Neural cell (in vitro differentiated cells): ENCODE measurements at regions not wholly inside any gene's neighbourhood (a gene's known extent, or its start where the extent isn't known, plus 50 kb on each side); places are given as distances from the start of the nearest gene placed in this dataset.

Experiments
- H2AFZ ChIP-seq: fragments of 200-600, 300-800 bp; sonication (generic), shearing (Covaris generic); 2 replicates; pipeline ENCODE4 v1.6.0; 2014; ENCODE audit warnings: low read depth, mild to moderate bottlenecking, antibody characterized with exemption, low read length, moderate library complexity
- H3F3A ChIP-seq: fragments of 200-600 bp; shearing (Covaris generic); 2 replicates; pipeline ENCODE4 v1.6.1; 2016; ENCODE audit warnings: mild to moderate bottlenecking, moderate library complexity, mixed read lengths, antibody characterized with exemption, low read length; ENCODE audit not compliant: insufficient read depth, poor library complexity, severe bottlenecking
- H3K27ac ChIP-seq: fragments of 200-600, 300-800 bp; sonication (generic), shearing (Covaris generic); 2 replicates; pipeline ENCODE4 v1.5.1; 2014; ENCODE audit warnings: mild to moderate bottlenecking, low read length, moderate library complexity
- H3K27me3 ChIP-seq: fragments of 300-800, 200-600 bp; sonication (generic), shearing (Covaris generic); 2 replicates; pipeline ENCODE4 v1.6.0; 2014; ENCODE audit warnings: mild to moderate bottlenecking, low read depth, low read length, moderate library complexity; ENCODE audit not compliant: insufficient read depth
- H3K36me3 ChIP-seq: fragments of 300-800, 200-600 bp; sonication (generic), shearing (Covaris generic); 2 replicates; pipeline ENCODE4 v1.5.1; 2014; ENCODE audit warnings: mild to moderate bottlenecking, antibody characterized with exemption, low read length, moderate library complexity; ENCODE audit not compliant: insufficient read depth
- H3K4me2 ChIP-seq: fragments of 300-800, 200-600 bp; sonication (generic), shearing (Covaris generic); 2 replicates; pipeline ENCODE4 v1.6.0; 2014; ENCODE audit warnings: mild to moderate bottlenecking, low read length
- H3K4me3 ChIP-seq: fragments of 300-800, 200-600 bp; sonication (generic), shearing (Covaris generic); 2 replicates; pipeline ENCODE4 v1.5.1; 2014; ENCODE audit warnings: mild to moderate bottlenecking, low read length, moderate library complexity
- H3K79me2 ChIP-seq: fragments of 200-600 bp; shearing (Covaris generic); replicated peaks from 2 replicates; pipeline ENCODE4 v1.6.0; 2014; ENCODE audit warnings: mild to moderate bottlenecking, low read length, moderate library complexity; ENCODE audit not compliant: insufficient read depth
- H3K9ac ChIP-seq: fragments of 300-800, 200-600 bp; sonication (generic), shearing (Covaris generic); 2 replicates; pipeline ENCODE4 v1.6.1; 2016; ENCODE audit warnings: mild to moderate bottlenecking, low read length, mixed read lengths
- H3K9me2 ChIP-seq: fragments of 200-600 bp; shearing (Covaris generic); 2 replicates; pipeline ENCODE4 v1.6.1; 2016; ENCODE audit warnings: mild to moderate bottlenecking, low read length, mixed read lengths; ENCODE audit not compliant: insufficient read depth
- H3K9me3 ChIP-seq: fragments of 200-600, 300-800 bp; sonication (generic), shearing (Covaris generic); 2 replicates; pipeline ENCODE4 v1.6.1; 2016; ENCODE audit warnings: mild to moderate bottlenecking, mixed run types, low read length, moderate library complexity, mixed read lengths
- H4K20me1 ChIP-seq: fragments of 200-600 bp; shearing (Covaris generic); 2 replicates; pipeline ENCODE4 v1.6.1; 2016; ENCODE audit warnings: mild to moderate bottlenecking, mixed run types; ENCODE audit not compliant: insufficient read depth
- EP300 ChIP-seq: fragments of 450-650 bp; conservative IDR thresholded peaks from 2 replicates; pipeline ENCODE4 v1.6.1; 2014; ENCODE audit warnings: antibody characterized with exemption, mild to moderate bottlenecking, moderate library complexity; ENCODE audit not compliant: poor library complexity, severe bottlenecking
- EZH2 ChIP-seq: fragments of 200-600, 300-800 bp; shearing (Covaris generic), sonication (generic); IDR thresholded peaks from 2 replicates; pipeline ENCODE4 v1.6.1; 2014; ENCODE audit warnings: antibody characterized with exemption, low read length, borderline replicate concordance, mild to moderate bottlenecking; ENCODE audit not compliant: insufficient read depth, poor library complexity, severe bottlenecking
- MXI1 ChIP-seq: fragments of 450-650 bp; conservative IDR thresholded peaks from 2 replicates; pipeline ENCODE4 v1.6.1; 2014; ENCODE audit warnings: antibody characterized with exemption, mild to moderate bottlenecking; ENCODE audit not compliant: poor library complexity, severe bottlenecking
- POLR2AphosphoS5 ChIP-seq: IDR thresholded peaks from 2 replicates; pipeline ENCODE4 v1.6.1; 2012
- RAD21 ChIP-seq: fragments of 450-650 bp; conservative IDR thresholded peaks from 2 replicates; pipeline ENCODE4 v1.6.1; 2014; ENCODE audit warnings: antibody characterized with exemption, mild to moderate bottlenecking, moderate library complexity
- SMC3 ChIP-seq: fragments of 450-650 bp; conservative IDR thresholded peaks from 2 replicates; pipeline ENCODE4 v1.6.1; 2014; ENCODE audit warnings: antibody characterized with exemption, mild to moderate bottlenecking, moderate library complexity; ENCODE audit not compliant: poor library complexity
- TAF1 ChIP-seq: IDR thresholded peaks from 2 replicates; pipeline ENCODE4 v1.6.1; 2012; ENCODE audit warnings: low read depth
- TF ChIP-seq, protein P1 (sequence below): fragments of 450-650 bp; IDR thresholded peaks from 2 replicates; pipeline ENCODE4 v1.5.1; 2014; ENCODE audit warnings: antibody characterized with exemption, mild to moderate bottlenecking, moderate library complexity; ENCODE audit not compliant: poor library complexity, severe bottlenecking
- TF ChIP-seq, protein P2 (sequence below): IDR thresholded peaks from 2 replicates; pipeline ENCODE4 v1.6.1; 2012; ENCODE audit warnings: borderline replicate concordance

DNA sequence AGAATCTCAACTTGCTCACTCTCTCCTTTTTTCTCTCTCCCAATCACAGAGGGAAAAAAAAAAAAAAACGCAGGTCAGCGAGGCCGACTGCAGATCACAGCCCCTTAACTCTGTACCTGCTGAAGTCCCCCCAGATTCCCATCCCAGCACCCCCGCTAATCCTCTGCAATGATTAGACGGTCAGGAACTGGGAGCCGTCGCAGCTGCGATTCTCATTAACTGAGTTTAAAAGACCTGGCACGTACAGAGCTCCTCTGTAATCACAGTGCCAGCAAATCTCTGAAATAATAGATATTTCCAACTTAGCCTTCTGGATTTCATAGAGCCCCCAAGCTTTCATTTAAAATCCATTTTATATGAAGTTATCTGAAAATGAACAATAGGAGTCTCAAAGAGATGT lies 84.4 kb downstream of the ANKRD60 start:
- Histone ChIP-seq H2AFZ (no peak overlapping the region), H3K27ac (no peak overlapping the region), H3K79me2 (no peaks in the 10 kb centered on the region), H3K36me3 (no peaks in the 10 kb centered on the region), H3K4me3 (no peak overlapping the region), H3K4me2 (no peak overlapping the region), H3K9ac (no peak overlapping the region), H3K9me3 (no peaks in the 10 kb centered on the region), H4K20me1 (no peaks in the 10 kb centered on the region), H3K9me2 (no peaks in the 10 kb centered on the region), H3F3A (no peaks in the 10 kb centered on the region), H3K27me3 (no peaks in the 10 kb centered on the region)
- no peak for TF ChIP-seq EZH2

DNA sequence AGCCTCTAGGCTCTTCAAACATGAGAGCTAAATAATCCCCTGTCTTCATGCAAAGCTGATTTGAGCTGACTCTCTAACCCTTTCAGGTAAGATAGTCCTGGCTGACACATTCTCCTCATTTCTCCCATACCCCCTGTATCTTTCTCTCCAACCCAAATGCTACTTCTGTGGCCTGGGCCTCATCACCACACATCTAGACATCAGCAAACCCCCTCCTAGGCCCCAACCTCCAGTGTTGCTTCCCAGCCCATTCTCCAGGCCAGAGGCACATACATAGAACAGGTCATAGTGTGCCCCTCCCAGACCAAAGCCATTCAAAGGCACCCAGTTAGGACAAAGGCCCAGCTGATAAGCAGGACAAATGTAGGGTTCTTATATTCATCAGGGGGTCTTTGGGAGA lies 84.9 kb downstream of the ANKRD60 start:
- Histone ChIP-seq H3K4me2 (no peak overlapping the region), H3K9ac (no peak overlapping the region), H3K79me2 (no peaks in the 10 kb centered on the region), H3K9me2 (no peaks in the 10 kb centered on the region), H2AFZ (no peak overlapping the region), H3K27ac (no peak overlapping the region), H3K4me3 (no peak overlapping the region), H4K20me1 (no peaks in the 10 kb centered on the region), H3F3A (no peaks in the 10 kb centered on the region), H3K27me3 (no peaks in the 10 kb centered on the region), H3K9me3 (no peaks in the 10 kb centered on the region), H3K36me3 (no peaks in the 10 kb centered on the region)
- TF ChIP-seq EP300: no peak
- TF ChIP-seq, protein P1, sequence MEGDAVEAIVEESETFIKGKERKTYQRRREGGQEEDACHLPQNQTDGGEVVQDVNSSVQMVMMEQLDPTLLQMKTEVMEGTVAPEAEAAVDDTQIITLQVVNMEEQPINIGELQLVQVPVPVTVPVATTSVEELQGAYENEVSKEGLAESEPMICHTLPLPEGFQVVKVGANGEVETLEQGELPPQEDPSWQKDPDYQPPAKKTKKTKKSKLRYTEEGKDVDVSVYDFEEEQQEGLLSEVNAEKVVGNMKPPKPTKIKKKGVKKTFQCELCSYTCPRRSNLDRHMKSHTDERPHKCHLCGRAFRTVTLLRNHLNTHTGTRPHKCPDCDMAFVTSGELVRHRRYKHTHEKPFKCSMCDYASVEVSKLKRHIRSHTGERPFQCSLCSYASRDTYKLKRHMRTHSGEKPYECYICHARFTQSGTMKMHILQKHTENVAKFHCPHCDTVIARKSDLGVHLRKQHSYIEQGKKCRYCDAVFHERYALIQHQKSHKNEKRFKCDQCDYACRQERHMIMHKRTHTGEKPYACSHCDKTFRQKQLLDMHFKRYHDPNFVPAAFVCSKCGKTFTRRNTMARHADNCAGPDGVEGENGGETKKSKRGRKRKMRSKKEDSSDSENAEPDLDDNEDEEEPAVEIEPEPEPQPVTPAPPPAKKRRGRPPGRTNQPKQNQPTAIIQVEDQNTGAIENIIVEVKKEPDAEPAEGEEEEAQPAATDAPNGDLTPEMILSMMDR: no peak
- TF ChIP-seq TAF1: no peak
- TF ChIP-seq POLR2AphosphoS5: no peak
- no peak for TF ChIP-seq EZH2
- no peak for TF ChIP-seq MXI1
- TF ChIP-seq, protein P2, sequence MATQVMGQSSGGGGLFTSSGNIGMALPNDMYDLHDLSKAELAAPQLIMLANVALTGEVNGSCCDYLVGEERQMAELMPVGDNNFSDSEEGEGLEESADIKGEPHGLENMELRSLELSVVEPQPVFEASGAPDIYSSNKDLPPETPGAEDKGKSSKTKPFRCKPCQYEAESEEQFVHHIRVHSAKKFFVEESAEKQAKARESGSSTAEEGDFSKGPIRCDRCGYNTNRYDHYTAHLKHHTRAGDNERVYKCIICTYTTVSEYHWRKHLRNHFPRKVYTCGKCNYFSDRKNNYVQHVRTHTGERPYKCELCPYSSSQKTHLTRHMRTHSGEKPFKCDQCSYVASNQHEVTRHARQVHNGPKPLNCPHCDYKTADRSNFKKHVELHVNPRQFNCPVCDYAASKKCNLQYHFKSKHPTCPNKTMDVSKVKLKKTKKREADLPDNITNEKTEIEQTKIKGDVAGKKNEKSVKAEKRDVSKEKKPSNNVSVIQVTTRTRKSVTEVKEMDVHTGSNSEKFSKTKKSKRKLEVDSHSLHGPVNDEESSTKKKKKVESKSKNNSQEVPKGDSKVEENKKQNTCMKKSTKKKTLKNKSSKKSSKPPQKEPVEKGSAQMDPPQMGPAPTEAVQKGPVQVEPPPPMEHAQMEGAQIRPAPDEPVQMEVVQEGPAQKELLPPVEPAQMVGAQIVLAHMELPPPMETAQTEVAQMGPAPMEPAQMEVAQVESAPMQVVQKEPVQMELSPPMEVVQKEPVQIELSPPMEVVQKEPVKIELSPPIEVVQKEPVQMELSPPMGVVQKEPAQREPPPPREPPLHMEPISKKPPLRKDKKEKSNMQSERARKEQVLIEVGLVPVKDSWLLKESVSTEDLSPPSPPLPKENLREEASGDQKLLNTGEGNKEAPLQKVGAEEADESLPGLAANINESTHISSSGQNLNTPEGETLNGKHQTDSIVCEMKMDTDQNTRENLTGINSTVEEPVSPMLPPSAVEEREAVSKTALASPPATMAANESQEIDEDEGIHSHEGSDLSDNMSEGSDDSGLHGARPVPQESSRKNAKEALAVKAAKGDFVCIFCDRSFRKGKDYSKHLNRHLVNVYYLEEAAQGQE: no peak
- TF ChIP-seq SMC3: no peak
- TF ChIP-seq RAD21: no peak

DNA sequence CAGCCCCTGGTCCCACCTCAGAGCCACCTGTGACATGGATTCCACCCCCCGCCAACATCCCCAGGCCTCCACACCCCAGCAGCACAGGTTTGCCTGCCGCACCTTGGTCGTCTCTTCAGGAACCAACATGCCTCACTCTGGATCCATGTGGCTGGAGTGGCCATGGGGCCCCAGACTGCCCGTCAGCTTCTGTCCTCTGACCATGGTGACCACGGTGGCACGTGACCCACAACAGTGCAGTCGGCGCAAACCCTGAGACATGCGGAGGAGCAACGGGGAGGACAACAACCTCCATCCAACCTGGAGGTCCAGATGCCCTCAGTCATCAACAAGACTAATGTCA lies 85.6 kb downstream of the ANKRD60 start:
- Histone ChIP-seq H3K27me3 (no peaks in the 10 kb centered on the region), H3K4me3 (no peak overlapping the region), H3K9me2 (no peaks in the 10 kb centered on the region), H3K4me2 (no peak overlapping the region), H3K79me2 (no peaks in the 10 kb centered on the region), H3K27ac (no peak overlapping the region), H2AFZ (no peak overlapping the region), H3K9me3 (no peaks in the 10 kb centered on the region), H3K36me3 (no peaks in the 10 kb centered on the region), H3F3A (no peaks in the 10 kb centered on the region), H3K9ac (no peak overlapping the region), H4K20me1 (no peaks in the 10 kb centered on the region)
- TF ChIP-seq POLR2AphosphoS5 (no peak), MXI1 (no peak), SMC3 (no peak), TAF1 (no peak), EP300 (no peak), EZH2 (no peak), RAD21 (no peak)
- TF ChIP-seq, protein P1: no peak
- TF ChIP-seq, protein P2: no peak
